C4-2B (cell line): ENCODE measurements at regions not wholly inside any gene's neighbourhood (a gene's known extent, or its start where the extent isn't known, plus 50 kb on each side); places are given as distances from the start of the nearest gene placed in this dataset.

Source experiments
- CTCF ChIP-seq: fragments of 450-650 bp; conservative IDR thresholded peaks from 2 replicates; pipeline ENCODE4 v1.5.1; 2017; ENCODE audit warnings: mild to moderate bottlenecking
- ZFX ChIP-seq: fragments of 450-650 bp; IDR thresholded peaks from 2 replicates; pipeline ENCODE4 v1.6.1; 2017

- no peak for TF ChIP-seq CTCF
- TF ChIP-seq ZFX = no peak
These were observed 56.2 kb upstream of the MGMT start for GRCh38 chr10:129410688-129411392.
